ENCODE measurements at regions not wholly inside any gene's neighbourhood (a gene's known extent, or its start where the extent isn't known, plus 50 kb on each side); places are given as distances from the start of the nearest gene placed in this dataset.

- TF ChIP-seq, protein P1, sequence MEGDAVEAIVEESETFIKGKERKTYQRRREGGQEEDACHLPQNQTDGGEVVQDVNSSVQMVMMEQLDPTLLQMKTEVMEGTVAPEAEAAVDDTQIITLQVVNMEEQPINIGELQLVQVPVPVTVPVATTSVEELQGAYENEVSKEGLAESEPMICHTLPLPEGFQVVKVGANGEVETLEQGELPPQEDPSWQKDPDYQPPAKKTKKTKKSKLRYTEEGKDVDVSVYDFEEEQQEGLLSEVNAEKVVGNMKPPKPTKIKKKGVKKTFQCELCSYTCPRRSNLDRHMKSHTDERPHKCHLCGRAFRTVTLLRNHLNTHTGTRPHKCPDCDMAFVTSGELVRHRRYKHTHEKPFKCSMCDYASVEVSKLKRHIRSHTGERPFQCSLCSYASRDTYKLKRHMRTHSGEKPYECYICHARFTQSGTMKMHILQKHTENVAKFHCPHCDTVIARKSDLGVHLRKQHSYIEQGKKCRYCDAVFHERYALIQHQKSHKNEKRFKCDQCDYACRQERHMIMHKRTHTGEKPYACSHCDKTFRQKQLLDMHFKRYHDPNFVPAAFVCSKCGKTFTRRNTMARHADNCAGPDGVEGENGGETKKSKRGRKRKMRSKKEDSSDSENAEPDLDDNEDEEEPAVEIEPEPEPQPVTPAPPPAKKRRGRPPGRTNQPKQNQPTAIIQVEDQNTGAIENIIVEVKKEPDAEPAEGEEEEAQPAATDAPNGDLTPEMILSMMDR (IDR thresholded peaks at IDR 0.05; ENCODE audit: insufficient read depth, low read length) = no peak
- no peak for TF ChIP-seq SPI1 (IDR thresholded peaks at IDR 0.05; ENCODE audit: borderline replicate concordance, low read depth)
- no peak for TF ChIP-seq POLR2AphosphoS5 (IDR thresholded peaks at IDR 0.05; ENCODE audit: low read depth)
- TF ChIP-seq, protein P2, sequence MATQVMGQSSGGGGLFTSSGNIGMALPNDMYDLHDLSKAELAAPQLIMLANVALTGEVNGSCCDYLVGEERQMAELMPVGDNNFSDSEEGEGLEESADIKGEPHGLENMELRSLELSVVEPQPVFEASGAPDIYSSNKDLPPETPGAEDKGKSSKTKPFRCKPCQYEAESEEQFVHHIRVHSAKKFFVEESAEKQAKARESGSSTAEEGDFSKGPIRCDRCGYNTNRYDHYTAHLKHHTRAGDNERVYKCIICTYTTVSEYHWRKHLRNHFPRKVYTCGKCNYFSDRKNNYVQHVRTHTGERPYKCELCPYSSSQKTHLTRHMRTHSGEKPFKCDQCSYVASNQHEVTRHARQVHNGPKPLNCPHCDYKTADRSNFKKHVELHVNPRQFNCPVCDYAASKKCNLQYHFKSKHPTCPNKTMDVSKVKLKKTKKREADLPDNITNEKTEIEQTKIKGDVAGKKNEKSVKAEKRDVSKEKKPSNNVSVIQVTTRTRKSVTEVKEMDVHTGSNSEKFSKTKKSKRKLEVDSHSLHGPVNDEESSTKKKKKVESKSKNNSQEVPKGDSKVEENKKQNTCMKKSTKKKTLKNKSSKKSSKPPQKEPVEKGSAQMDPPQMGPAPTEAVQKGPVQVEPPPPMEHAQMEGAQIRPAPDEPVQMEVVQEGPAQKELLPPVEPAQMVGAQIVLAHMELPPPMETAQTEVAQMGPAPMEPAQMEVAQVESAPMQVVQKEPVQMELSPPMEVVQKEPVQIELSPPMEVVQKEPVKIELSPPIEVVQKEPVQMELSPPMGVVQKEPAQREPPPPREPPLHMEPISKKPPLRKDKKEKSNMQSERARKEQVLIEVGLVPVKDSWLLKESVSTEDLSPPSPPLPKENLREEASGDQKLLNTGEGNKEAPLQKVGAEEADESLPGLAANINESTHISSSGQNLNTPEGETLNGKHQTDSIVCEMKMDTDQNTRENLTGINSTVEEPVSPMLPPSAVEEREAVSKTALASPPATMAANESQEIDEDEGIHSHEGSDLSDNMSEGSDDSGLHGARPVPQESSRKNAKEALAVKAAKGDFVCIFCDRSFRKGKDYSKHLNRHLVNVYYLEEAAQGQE (IDR thresholded peaks at IDR 0.05; ENCODE audit: insufficient replicate concordance, low read depth) = no peak
- TF ChIP-seq GABPA (IDR thresholded peaks at IDR 0.05; ENCODE audit: low read depth) = no peak
Measured at GRCh38 chr4:179272282-179272681, 1830.0 kb upstream of the AGA start.

Measured in HL-60 (cell line).